ENCODE measurements at regions not wholly inside any gene's neighbourhood (a gene's known extent, or its start where the extent isn't known, plus 50 kb on each side); places are given as distances from the start of the nearest gene placed in this dataset.
"Not testable (repeated sequence)": the region's sequence is repeated elsewhere in the genome, so short reads cannot be mapped to it uniquely, and the experiment has no call there.

- no peaks in the 10 kb centered on the region for H3K9me2 ChIP-seq (ENCODE audit: insufficient read depth, low read length)
- no peaks in the 10 kb centered on the region for H3K79me2 ChIP-seq (replicated peaks; ENCODE audit: insufficient read depth, low read length)
- H3K27ac ChIP-seq (ENCODE audit: low read length): no peak overlapping the region
- TF ChIP-seq POLR2AphosphoS5 (IDR thresholded peaks at IDR 0.05): no peak
- TF ChIP-seq REST (IDR thresholded peaks at IDR 0.05; ENCODE audit: borderline replicate concordance): no peak
- TF ChIP-seq RAD21 (conservative IDR thresholded peaks at IDR 0.05): no peak
- TF ChIP-seq TAF1 (IDR thresholded peaks at IDR 0.05; ENCODE audit: low read depth): no peak
- no peak for TF ChIP-seq SMC3 (conservative IDR thresholded peaks at IDR 0.05; ENCODE audit: poor library complexity)
- TF ChIP-seq, protein P1, sequence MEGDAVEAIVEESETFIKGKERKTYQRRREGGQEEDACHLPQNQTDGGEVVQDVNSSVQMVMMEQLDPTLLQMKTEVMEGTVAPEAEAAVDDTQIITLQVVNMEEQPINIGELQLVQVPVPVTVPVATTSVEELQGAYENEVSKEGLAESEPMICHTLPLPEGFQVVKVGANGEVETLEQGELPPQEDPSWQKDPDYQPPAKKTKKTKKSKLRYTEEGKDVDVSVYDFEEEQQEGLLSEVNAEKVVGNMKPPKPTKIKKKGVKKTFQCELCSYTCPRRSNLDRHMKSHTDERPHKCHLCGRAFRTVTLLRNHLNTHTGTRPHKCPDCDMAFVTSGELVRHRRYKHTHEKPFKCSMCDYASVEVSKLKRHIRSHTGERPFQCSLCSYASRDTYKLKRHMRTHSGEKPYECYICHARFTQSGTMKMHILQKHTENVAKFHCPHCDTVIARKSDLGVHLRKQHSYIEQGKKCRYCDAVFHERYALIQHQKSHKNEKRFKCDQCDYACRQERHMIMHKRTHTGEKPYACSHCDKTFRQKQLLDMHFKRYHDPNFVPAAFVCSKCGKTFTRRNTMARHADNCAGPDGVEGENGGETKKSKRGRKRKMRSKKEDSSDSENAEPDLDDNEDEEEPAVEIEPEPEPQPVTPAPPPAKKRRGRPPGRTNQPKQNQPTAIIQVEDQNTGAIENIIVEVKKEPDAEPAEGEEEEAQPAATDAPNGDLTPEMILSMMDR (IDR thresholded peaks at IDR 0.05; ENCODE audit: poor library complexity, severe bottlenecking): no peak
- no peak for TF ChIP-seq EP300 (conservative IDR thresholded peaks at IDR 0.05; ENCODE audit: poor library complexity, severe bottlenecking)
- TF ChIP-seq EZH2 (IDR thresholded peaks at IDR 0.05; ENCODE audit: borderline replicate concordance, insufficient read depth, low read length, poor library complexity, severe bottlenecking): no peak
- no peak for TF ChIP-seq MXI1 (conservative IDR thresholded peaks at IDR 0.05; ENCODE audit: poor library complexity, severe bottlenecking)
- no peak overlapping the region for H2AFZ ChIP-seq (ENCODE audit: low read depth, low read length)
- no peaks in the 10 kb centered on the region for H3F3A ChIP-seq (ENCODE audit: insufficient read depth, low read length, poor library complexity, severe bottlenecking)
- no peak overlapping the region for H3K9ac ChIP-seq (ENCODE audit: low read length)
- no peaks in the 10 kb centered on the region for H3K27me3 ChIP-seq (ENCODE audit: insufficient read depth, low read depth, low read length)
- no peaks in the 10 kb centered on the region for H4K20me1 ChIP-seq (ENCODE audit: insufficient read depth)
- H3K9me3 ChIP-seq (ENCODE audit: low read length): no peaks in the 10 kb centered on the region
- no peak overlapping the region for H3K4me3 ChIP-seq (ENCODE audit: low read length)
- no peaks in the 10 kb centered on the region for H3K36me3 ChIP-seq (ENCODE audit: insufficient read depth, low read length)
- no peak overlapping the region for H3K4me2 ChIP-seq (ENCODE audit: low read length)
Measured at GRCh38 chr3:87109465-87109864, 117.6 kb upstream of the CHMP2B start.

DNA sequence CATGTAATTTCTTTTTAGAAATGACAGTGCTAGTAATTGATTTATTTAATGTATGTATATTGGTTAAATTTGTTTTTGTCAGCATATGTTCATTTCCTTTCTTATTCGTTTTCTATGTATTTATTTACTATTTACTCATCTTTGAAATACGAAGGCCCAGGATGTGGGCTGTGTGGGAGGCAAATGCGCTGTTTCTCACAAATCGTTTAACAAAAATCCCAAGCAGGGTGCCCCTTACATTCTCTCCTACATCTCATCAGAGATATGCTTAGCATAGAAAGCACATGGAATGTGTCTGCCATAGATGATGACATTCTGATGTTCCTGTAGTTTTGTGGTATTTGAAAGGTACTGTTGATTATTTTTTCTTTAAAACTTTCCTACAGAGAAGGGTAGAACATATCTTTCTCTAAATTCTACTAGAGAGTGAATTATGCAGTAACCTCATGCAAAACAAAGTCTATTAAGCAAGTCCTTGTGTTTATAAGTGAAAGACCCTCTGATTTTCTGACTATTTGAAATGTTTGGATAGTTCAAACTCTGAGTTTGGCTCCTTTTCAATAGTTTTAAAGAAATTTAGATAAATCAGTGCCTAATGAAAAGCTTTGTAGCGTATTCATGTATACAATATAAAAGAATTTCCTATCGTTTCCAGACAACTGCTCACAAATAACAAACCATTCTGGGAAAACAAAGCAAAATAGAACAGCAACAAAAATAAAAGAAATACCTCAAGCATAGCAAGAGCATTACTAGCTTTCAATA is 111.1 kb upstream of the VGLL3 start:
- no peak overlapping the region for H3K4me2 ChIP-seq (ENCODE audit: low read length)
- TF ChIP-seq, protein P1 (IDR thresholded peaks at IDR 0.05; ENCODE audit: poor library complexity, severe bottlenecking): no peak
- TF ChIP-seq EZH2 (IDR thresholded peaks at IDR 0.05; ENCODE audit: borderline replicate concordance, insufficient read depth, low read length, poor library complexity, severe bottlenecking) (no peak), TAF1 (IDR thresholded peaks at IDR 0.05; ENCODE audit: low read depth) (no peak), MXI1 (conservative IDR thresholded peaks at IDR 0.05; ENCODE audit: poor library complexity, severe bottlenecking) (no peak), RAD21 (conservative IDR thresholded peaks at IDR 0.05) (no peak), SMC3 (conservative IDR thresholded peaks at IDR 0.05; ENCODE audit: poor library complexity) (no peak)
- H2AFZ ChIP-seq (ENCODE audit: low read depth, low read length): no peak overlapping the region

GRCh38 chr3:87097733-87098132 is 106.8 kb upstream of the VGLL3 start:
- H3K9me2 ChIP-seq (ENCODE audit: insufficient read depth, low read length); H3K9me3 ChIP-seq (ENCODE audit: low read length); H2AFZ ChIP-seq (ENCODE audit: low read depth, low read length); H3K27me3 ChIP-seq (ENCODE audit: insufficient read depth, low read depth, low read length); H3F3A ChIP-seq (ENCODE audit: insufficient read depth, low read length, poor library complexity, severe bottlenecking); H4K20me1 ChIP-seq (ENCODE audit: insufficient read depth); H3K9ac ChIP-seq (ENCODE audit: low read length); H3K4me3 ChIP-seq (ENCODE audit: low read length); H3K79me2 ChIP-seq (replicated peaks; ENCODE audit: insufficient read depth, low read length); H3K27ac ChIP-seq (ENCODE audit: low read length); H3K4me2 ChIP-seq (ENCODE audit: low read length); H3K36me3 ChIP-seq (ENCODE audit: insufficient read depth, low read length): not testable (repeated sequence)

More for the DNA sequence above, 111.1 kb upstream of the VGLL3 start:
- Histone ChIP-seq H3K9me2 (ENCODE audit: insufficient read depth, low read length) (no peaks in the 10 kb centered on the region), H3F3A (ENCODE audit: insufficient read depth, low read length, poor library complexity, severe bottlenecking) (no peaks in the 10 kb centered on the region), H3K27me3 (ENCODE audit: insufficient read depth, low read depth, low read length) (no peaks in the 10 kb centered on the region), H3K9ac (ENCODE audit: low read length) (no peak overlapping the region), H3K36me3 (ENCODE audit: insufficient read depth, low read length) (no peaks in the 10 kb centered on the region), H4K20me1 (ENCODE audit: insufficient read depth) (no peaks in the 10 kb centered on the region), H3K27ac (ENCODE audit: low read length) (no peak overlapping the region), H3K79me2 (replicated peaks; ENCODE audit: insufficient read depth, low read length) (no peaks in the 10 kb centered on the region), H3K9me3 (ENCODE audit: low read length) (no peaks in the 10 kb centered on the region), H3K4me3 (ENCODE audit: low read length) (no peak overlapping the region)

Measured in neural cell (in vitro differentiated cells).